Cerebellar cortex (tissue), 1 donor: ENCODE measurements at regions not wholly inside any gene's neighbourhood (a gene's known extent, or its start where the extent isn't known, plus 50 kb on each side); places are given as distances from the start of the nearest gene placed in this dataset.

Experiments used
- DNase-seq: peaks from one replicate; pipeline ENCODE4 v3.0.0-alpha.2; 2015; ENCODE audit warnings: low spot score

GRCh38 chr11:110830747-110831146 lies 118.5 kb upstream of the ARHGAP20 start:
- DNase-seq = no peak

- no peak for DNase-seq
These were observed 118.1 kb upstream of the ARHGAP20 start for GRCh38 chr11:110830344-110830743.

- no peak for DNase-seq
These were observed 117.6 kb upstream of the ARHGAP20 start for GRCh38 chr11:110829873-110830272.

GRCh38 chr11:110828086-110828485 lies 115.8 kb upstream of the ARHGAP20 start:
- DNase-seq = no peak

DNA sequence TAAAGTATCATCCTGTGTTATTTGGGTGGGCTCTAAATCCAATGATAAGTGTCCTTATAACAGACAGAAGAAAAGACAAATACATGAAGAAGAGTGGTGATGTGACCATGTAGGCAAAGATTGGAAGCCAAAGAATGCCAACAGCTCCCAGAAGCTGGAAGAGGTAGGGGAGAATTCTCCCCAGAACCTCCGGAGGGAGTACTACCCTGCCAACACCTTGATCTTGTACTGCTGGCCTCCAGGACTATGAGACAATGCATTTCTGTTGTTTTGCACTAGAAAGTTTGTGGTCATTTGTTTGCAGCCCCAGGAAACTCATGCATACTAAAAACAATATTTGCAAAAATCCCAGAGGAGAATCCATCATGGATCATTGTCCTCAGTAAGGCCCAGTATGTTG lies 115.0 kb upstream of the ARHGAP20 start:
- no peak for DNase-seq

DNA sequence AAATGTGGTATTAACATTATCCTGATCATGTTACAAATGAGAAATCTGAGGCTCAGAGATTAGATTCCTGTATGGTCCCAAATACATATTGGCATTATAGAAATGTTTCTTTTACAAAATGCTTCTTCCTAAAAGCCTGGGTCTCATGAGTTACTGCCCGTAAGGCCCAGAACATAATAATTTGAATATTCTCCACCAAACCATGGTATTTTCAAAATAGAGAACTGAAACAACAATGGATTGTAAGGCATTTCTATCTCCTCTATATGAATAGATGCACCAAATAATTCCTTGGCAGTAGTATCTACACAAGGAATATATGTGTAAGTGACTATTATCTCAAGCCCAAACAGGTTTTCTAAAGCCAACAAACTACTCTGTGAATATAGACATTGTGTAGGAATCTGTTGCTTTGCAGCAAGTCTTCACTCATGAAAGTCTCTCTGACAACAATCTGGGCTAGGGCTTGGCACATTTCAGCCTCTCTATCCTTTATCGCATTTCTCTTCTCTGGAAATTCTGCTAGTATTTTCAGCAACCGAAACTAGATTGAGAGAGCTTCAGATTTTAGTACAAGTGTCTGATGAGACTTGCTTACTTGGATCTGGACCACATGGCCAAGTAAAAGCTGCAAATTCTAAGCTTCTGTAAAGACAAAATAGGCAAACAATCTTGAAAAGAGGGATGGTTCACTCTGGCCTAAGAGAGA lies 112.8 kb upstream of the ARHGAP20 start:
- no peak for DNase-seq

GRCh38 chr11:110818032-110818687 lies 105.9 kb upstream of the ARHGAP20 start:
- no peak for DNase-seq

DNA sequence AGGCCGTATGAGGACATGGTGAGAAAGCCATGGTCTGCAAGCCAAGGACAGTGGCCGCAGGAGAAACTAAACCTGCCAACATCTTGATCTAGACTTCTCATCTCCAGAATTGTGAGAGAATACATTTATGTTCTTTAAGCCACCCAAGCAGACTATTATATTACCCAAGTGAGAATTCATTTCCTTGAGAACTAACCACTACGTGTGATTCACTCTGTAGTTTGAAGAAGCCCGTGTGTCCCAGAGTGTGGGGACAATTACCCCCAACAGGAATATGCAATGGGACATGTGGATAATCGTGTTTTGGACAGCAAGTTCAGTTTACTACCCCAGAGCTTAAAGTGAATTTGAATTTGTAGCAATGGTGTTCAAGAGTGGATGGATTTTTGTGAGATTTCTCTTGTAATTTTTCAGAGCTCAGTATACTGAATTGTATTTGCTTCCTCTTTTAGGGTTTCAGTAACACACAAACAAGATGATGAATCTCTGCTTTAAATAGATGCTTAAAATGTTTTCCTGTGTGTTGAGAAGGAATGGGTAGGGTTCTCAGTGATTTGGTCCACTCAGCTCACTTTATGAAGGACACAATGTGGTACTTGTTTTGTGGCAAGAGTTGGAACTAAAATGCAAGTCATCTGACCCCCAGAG lies 100.0 kb upstream of the ARHGAP20 start:
- DNase-seq = no peak

GRCh38 chr11:110809417-110810199 lies 97.4 kb upstream of the ARHGAP20 start:
- DNase-seq = no peak

DNA sequence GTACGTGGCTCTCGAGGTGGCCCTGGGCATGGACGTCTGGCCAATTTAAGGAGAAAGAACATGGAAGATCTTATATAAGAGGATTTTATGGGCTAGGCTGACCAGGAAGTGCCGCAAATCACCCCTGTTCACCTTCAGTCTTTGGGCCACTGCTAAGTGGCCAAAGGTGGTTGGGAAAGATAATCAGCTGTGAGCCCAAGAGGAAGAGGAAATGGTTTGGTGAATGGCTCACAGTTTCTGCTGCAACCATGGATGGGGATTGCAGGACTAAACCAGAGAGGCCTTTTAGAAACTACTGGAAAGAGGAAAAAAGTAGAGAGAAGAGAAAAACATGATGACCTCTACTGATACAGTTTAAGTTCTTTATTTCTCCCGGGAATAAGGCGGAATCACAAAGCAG lies 96.0 kb upstream of the ARHGAP20 start:
- no peak for DNase-seq

DNA sequence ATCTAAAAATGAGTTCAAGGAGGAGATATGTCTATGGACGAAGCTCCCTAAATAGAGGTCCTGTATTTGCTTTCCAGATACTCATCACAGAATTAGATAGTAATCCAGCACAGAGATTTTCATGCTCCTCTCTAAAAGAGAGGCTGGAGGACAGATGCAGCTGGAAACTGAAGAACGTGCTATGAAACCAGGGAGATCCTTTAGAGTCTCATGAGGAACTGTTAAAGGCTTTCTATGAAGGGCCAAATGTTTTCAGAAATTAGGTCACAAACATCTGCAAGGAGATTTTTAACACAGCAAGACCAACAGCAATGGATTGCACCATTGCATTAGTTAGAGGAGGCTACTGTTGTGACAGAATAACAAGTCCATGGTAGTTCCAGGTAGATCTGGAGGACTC lies 95.6 kb upstream of the ARHGAP20 start:
- DNase-seq = no peak

- DNase-seq = no peak
These were observed 93.5 kb upstream of the ARHGAP20 start for GRCh38 chr11:110805756-110806155.

DNA sequence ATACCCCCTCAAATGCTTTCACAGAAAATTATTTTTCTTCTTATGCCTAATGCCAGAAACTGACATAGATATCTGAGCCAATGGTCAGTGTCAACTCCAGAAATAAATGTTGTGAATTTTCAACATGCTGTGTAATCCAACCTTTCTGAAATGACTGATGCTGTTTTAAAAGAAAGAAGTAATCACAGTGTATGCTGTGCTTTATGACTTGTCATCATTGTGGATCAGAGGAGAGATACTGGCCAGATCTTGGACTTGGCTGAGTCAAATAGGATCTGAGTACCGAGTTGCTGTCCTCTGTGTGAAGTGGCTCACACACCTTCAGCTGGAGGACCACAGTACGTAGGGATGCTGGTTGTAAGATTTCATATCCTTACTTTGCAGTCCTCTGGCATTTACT lies 89.9 kb upstream of the ARHGAP20 start:
- no peak for DNase-seq

DNA sequence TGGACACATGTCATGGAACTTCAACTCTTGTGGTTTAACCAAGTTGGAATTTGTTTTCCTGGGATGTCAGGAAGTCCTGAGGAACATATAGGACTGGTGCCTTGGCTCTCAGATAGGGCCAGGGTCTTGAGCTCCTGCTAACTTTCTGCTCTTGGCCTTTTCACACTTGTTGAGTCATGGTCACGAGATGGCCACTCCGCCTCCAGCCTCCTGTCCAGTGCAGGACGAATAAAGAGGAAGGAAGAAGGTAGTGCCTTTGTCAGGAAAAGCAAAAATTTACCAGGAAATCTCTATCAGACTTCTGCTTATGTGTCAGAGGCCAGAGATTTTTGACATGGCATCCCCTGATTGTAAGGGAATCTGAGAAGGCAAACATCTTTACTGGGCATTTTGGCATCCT lies 89.1 kb upstream of the ARHGAP20 start:
- DNase-seq = no peak

- DNase-seq = no peak
These were observed 86.1 kb upstream of the ARHGAP20 start for GRCh38 chr11:110798201-110798900.

DNA sequence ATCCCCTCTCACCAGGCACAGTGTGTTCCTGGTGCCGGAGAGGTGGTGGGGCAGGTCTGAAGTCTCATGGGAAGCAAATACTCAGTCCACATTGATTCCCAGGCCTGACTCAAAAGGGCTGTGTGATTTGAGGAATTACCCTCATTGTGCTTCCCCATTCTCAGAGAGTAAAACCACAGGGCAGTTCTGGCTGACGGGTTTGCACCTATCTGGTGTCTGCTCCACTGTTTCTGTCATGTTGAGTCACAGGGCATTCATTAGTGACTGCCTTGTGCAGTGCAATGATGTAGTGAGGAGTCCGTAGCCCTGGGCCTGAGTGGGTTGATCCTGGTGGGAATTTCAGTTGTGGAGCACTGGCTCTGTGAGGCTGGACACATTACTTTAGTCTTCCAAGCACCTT lies 85.2 kb upstream of the ARHGAP20 start:
- DNase-seq = no peak

GRCh38 chr11:110795112-110795624 lies 82.9 kb upstream of the ARHGAP20 start:
- DNase-seq = no peak

GRCh38 chr11:110793556-110793955 lies 81.3 kb upstream of the ARHGAP20 start:
- no peak for DNase-seq

GRCh38 chr11:110791621-110792020 lies 79.4 kb upstream of the ARHGAP20 start:
- no peak for DNase-seq

DNA sequence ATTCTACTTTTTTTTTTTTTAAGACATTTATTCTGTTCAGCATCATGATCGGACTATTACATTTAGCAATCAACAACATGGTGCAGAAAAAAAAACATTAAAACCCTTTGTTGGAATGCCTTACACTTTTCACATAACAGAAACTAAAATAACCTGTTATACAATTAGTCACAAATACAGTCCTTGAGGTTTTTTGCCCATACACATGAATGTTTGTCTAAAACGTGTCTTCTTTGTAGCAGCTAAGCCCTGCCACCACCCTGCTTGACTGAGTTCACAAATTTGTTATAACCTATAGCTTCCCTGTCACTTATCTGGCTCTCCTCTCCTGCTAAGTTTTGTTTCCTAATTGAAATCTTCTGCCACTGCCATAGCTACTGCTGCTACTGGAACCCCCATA lies 75.4 kb upstream of the ARHGAP20 start:
- no peak for DNase-seq

DNA sequence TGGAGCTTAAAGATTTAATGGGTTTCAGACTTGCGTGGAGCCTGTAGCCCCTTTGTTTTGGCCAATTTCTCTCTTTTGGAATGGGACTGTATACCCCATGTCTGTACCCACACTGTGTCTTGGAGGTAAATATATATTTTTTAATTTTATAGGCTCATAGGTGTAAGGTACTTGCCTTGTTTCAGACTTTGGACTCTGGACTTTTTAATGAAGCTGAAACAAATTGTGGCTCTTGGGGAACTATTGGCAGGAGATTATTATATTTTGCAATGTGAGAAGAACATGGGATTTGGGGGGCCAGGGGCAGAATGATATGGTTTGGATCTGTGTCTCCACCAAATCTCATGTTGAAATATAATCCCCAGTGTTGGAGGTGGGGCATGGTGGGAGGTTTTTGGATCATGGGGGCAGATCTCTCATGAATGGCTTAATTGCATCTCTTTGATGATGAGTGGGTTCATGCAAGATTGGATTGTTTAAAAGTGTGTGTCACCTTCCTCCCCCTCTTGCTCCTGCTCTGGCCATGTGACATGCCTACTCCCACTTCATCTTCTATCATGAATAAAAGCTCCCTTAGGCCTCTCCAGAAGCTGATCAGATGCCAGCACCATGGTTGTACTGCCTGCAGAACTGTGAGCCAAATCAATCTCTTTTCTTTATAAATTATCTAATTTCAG lies 74.1 kb upstream of the ARHGAP20 start:
- DNase-seq = no peak
